WI38 (cell line): ENCODE measurements at regions not wholly inside any gene's neighbourhood (a gene's known extent, or its start where the extent isn't known, plus 50 kb on each side); places are given as distances from the start of the nearest gene placed in this dataset.

ENCODE experiments used
- H3K4me3 ChIP-seq: 2 replicates; pipeline ENCODE4 v1.5.1; 2011; ENCODE audit warnings: low read depth, mild to moderate bottlenecking, control low read depth, low read length
- CTCF ChIP-seq: IDR thresholded peaks from 2 replicates; pipeline ENCODE4 v1.5.1; 2012; ENCODE audit warnings: low read depth, mild to moderate bottlenecking, control low read depth, low read length

GRCh38 chr5:166679331-166679730, 1612.1 kb upstream of the WWC1 start:
- no peak overlapping the region for H3K4me3 ChIP-seq
- no peak for TF ChIP-seq CTCF

- H3K4me3 ChIP-seq = no peak overlapping the region
- no peak for TF ChIP-seq CTCF
Observed at GRCh38 chr5:166695326-166695725, 1596.1 kb upstream of the WWC1 start.

- TF ChIP-seq CTCF = no peak
- H3K4me3 ChIP-seq = no peak overlapping the region
Observed at GRCh38 chr5:166708291-166708690, 1583.2 kb upstream of the WWC1 start.

GRCh38 chr5:166709691-166710090, 1581.8 kb upstream of the WWC1 start:
- no peak for TF ChIP-seq CTCF
- no peak overlapping the region for H3K4me3 ChIP-seq

GRCh38 chr5:166710271-166710670, 1581.2 kb upstream of the WWC1 start:
- no peak overlapping the region for H3K4me3 ChIP-seq
- TF ChIP-seq CTCF = no peak

- no peak overlapping the region for H3K4me3 ChIP-seq
- TF ChIP-seq CTCF = no peak
Observed at GRCh38 chr5:166712447-166713185, 1578.8 kb upstream of the WWC1 start.

GRCh38 chr5:166713295-166713694, 1578.2 kb upstream of the WWC1 start:
- no peak for TF ChIP-seq CTCF
- H3K4me3 ChIP-seq = no peak overlapping the region
